KOPT-K1 (cell line): ENCODE measurements at regions not wholly inside any gene's neighbourhood (a gene's known extent, or its start where the extent isn't known, plus 50 kb on each side); places are given as distances from the start of the nearest gene placed in this dataset.
A peak's percentile ranks its signal among the peaks of the same experiment; 100 is the strongest.

Experiments
- H3K27ac ChIP-seq: fragments of 200-600 bp; sonication (generic); 2 replicates; pipeline ENCODE4 v1.5.1; 2016; ENCODE audit warnings: antibody characterized with exemption, mild to moderate bottlenecking, low read depth, low read length; ENCODE audit not compliant: poor library complexity, severe bottlenecking
- H3K36me3 ChIP-seq: fragments of 200-600 bp; sonication (generic); 2 replicates; pipeline ENCODE4 v1.5.1; 2017; ENCODE audit warnings: antibody characterized with exemption, mild to moderate bottlenecking, low read length, moderate library complexity; ENCODE audit not compliant: insufficient read depth
- H3K9me3 ChIP-seq: fragments of 200-600 bp; sonication (generic); 2 replicates; pipeline ENCODE4 v1.5.1; 2017; ENCODE audit warnings: antibody characterized with exemption, low read length, mild to moderate bottlenecking; ENCODE audit not compliant: insufficient read depth, poor library complexity, severe bottlenecking

DNA sequence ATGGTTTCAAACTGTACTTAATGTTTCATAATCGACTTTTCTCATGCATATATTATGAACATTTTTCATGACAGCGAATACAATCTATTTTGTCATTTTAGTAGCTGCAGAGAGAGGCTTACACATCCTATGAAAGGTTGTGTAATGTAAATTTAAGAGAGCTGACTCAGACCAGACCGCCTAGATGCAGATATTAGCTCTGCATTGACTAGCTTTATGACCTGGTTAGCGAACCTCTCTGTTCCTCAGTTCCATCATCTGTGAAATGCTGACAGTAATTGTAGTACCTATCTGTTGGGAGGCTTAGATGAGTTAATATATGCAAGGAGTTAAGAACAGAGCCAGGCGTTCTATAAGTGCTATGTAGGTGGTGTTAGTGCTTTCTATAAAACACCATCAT lies 116.2 kb upstream of the RASGRP1 start:
- H3K27ac ChIP-seq, result no peak overlapping the region
- no peaks in the 10 kb centered on the region for H3K36me3 ChIP-seq
- no peaks in the 10 kb centered on the region for H3K9me3 ChIP-seq

DNA sequence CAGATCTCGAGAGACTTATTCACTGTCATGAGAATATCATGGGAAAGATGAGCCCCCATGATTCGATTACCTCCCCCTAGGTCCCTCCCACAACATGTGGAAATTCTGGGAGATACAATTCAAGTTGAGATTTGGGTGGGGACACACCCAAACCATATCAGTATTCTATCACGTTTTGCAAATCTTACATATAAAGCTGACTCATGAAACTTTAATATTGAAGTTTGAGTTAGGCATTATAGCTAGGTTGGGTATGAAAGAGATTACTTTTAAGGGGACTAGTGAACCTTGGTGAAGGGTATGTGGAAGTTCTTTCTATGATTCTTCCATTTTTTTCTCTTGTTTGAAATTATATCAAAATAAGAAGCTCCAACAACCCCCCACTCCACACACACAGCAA lies 117.7 kb upstream of the RASGRP1 start:
- Histone ChIP-seq H3K27ac (peak overlapping the region; percentile 97), H3K36me3 (no peaks in the 10 kb centered on the region)

DNA sequence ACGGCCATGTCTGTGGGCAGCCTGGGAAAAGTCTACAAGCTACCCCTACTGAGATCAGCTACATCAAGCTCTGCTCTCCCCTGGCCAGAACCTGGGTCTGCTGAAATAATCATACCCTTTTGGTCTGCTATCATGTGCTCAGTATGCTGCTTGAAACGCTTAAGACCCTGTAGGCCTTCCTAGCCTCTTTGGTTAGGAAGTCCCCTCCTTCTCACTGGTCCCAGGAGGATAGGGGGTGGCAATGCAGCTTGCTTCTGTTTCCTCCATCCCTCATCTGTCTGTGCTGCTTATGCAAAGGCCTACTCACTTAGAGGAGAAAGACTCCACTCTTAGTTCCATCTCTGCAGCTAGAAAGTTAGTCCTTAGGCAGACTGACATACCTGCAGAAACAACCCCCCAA lies 118.2 kb upstream of the RASGRP1 start:
- no peaks in the 10 kb centered on the region for H3K9me3 ChIP-seq
- H3K27ac ChIP-seq, result peak overlapping the region; percentile 97
- H3K36me3 ChIP-seq, result no peaks in the 10 kb centered on the region

More for the DNA sequence above, 117.7 kb upstream of the RASGRP1 start:
- no peaks in the 10 kb centered on the region for H3K9me3 ChIP-seq

DNA sequence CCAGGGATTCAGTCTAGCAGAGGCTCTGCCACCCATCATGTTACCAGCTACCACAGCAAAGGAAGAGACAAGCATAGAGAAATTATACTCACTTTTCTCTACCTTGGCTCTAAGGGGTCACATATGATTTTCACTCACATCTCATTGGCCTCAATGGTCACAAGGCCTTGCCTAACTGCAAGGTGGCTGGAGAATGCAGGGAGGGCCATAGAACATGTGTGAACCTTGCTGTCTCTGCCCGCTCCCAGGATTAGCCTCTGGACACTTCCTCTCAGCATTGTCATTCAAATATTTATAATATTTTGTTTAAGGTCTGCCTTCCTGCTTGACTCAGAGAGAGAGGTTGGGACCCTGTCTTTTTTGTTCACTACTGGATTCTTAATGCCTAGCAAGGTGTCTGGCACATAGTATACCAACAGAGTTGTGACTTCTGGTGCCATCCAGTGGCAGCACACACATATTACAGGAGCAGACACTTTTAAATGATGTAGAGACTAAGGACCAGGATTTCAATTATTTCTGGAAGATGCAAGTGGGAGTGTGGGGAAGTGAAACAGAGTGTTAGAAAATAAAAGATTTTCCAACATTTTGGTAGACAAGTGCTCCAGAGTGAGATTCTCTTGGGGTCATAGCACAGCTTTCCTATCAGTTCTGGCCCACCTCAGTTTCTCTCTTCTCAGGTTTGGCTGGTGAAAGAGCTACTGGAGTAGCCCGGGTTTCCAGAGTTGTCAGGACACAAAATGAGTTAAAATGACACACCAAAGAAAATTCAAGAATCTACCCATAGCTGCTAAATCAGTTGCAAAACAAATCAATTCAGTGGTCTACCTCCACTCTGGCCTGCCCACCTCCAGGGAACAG lies 119.0 kb upstream of the RASGRP1 start:
- Histone ChIP-seq H3K9me3 (no peaks in the 10 kb centered on the region), H3K36me3 (no peaks in the 10 kb centered on the region), H3K27ac (peak overlapping the region; percentile 97)

DNA sequence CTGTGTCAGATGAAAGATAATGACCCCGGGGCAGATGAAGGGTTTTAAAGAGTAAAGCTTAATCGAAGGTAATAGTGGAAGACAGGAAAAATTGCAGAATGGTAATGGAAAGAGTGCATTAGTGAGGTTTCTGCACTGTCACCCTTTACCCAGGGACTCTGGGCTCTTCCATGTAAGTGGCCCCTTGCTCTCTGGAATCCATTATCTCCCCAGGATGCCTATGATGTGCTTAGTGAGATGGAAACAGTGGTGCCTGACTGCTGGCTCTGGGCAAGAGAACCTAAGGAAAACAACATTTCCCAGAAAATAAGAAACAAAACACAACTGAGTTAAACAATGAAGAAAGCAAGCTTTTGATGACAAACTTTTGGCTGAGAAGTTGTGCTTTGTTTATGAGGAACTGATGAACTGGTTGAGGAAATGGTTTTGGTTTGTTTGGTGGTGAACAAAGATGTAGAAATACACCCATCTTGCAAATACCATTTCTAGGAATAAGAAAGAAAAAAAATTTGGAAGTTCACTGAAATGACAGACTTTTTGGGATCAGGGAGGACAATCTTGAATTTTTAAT lies 119.9 kb upstream of the RASGRP1 start:
- Histone ChIP-seq H3K27ac (peak overlapping the region; percentile 97), H3K9me3 (no peaks in the 10 kb centered on the region), H3K36me3 (no peaks in the 10 kb centered on the region)

DNA sequence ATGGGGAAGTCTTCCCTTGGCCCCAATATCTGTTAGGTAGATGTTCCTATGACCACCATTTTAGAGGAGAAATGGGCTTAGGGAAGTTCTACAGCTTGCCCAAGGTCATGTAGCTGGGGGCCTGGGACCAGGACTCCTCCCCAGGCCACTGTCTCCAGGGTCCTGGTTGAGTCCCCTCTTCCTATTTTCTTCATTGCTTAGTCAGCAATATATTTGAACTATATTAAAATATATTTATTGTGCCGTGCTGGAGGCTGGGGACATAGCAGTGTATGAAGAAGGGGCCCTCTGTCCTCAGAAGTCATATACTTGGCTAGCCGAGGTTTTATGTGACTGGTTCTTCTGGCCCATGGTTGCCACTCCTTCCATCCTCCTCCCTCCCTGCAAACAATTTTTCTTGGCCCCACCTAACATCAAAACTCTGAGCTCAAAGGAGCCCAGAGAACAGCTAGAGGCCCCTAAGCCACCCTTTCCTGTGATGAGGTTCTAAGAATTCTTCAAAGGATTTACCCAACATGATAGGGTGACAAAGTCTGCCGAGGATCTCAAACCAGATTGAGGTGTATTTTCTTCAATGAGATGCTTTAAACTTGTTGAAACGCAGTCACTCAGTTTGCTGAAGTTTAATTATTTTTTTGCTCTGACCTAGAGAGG lies 121.2 kb upstream of the RASGRP1 start:
- Histone ChIP-seq H3K36me3 (no peaks in the 10 kb centered on the region), H3K27ac (peak overlapping the region; percentile 97), H3K9me3 (no peaks in the 10 kb centered on the region)

DNA sequence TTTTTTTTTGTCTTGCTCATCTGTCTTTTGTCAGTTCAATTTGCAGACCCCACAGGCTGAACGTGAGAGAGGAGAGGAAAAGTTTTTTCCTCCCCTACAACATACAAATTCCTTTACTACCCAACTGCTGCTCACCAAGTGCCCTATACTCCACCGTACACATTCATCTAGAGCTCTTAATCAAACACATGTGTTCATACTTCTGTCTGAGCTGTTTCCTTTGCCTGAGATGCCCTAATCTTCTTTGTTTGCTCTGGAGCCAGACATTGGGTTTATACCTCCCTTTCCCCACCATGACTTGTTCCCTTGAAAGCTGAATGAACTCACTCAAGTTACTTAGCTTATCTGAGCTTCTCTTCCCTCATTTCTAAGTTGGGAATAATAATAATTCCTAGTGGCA lies 122.7 kb upstream of the RASGRP1 start:
- Histone ChIP-seq H3K9me3 (no peaks in the 10 kb centered on the region), H3K36me3 (no peaks in the 10 kb centered on the region), H3K27ac (peak overlapping the region; percentile 97)

DNA sequence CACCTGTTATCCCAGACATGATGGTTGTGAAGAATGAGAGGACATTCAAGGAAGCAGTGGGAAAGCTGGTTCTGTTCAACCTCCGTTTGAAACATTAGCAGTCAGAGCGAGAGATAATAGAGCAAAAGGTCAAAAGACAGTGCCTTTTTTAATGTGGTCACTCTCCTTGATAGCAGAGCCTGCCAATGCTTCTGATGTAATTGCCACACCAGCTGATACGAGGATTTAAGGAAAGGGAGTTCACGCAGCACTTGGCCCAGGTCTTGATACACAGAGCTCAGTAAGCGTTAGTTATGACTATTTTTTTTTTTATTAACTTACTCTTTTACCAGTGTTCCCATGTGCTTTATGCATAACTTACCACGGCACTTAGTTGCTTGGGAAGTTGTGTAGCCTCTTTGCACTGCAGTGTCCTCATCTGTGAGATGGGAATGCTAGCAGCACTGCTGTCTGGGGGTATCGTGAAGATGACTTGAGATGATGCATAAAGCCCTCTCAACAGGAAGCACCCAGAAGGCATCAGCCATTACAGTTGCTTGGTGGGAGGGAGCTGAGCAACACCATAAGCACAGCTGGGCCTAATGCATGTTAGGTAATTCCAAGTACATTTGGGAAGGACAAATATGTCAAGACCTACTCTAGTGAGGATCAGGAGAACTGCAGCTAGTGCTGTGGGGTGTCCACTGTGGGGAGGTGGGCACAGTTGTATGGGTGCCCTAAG lies 123.3 kb upstream of the RASGRP1 start:
- H3K9me3 ChIP-seq, result no peaks in the 10 kb centered on the region
- peak overlapping the region; percentile 97 for H3K27ac ChIP-seq
- no peaks in the 10 kb centered on the region for H3K36me3 ChIP-seq

DNA sequence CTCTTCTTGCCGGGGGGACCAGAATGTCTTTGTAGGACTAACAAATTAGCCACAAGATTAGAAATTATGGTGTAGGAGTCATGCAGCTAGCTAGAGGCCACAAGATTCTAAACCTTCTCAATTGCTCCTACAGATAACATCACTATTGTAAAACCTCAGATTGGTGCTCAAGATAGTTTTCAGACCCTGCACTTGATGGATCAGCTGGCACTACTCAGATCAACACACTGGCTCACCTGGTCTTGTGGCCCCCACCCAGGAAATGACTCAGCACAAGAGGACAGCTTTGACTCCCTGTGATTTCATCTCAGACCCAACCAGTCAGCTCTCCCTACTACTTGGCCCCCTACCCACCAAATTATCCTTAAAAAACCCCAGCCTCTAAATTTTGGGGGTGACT lies 124.1 kb upstream of the RASGRP1 start:
- Histone ChIP-seq H3K36me3 (no peaks in the 10 kb centered on the region), H3K27ac (peak overlapping the region; percentile 97), H3K9me3 (no peaks in the 10 kb centered on the region)

DNA sequence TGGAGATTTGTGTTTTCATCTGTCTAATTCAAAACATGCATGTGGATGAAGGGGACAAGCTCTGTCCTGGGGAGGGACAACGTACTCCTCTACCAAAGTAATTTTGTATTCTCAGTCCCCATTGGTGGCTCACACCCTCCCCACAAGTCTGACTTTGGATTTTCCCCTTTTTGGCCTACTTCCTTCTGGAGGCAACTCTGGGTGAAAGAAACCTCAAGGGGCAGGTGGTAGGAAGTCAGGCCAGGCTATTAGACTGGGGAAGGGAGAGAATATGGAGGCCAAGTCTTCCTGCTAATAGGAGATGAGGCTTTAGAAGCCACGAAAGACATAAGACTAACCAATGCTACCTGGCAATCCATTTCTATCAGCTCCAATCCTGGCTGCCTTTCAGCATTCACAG lies 124.9 kb upstream of the RASGRP1 start:
- Histone ChIP-seq H3K27ac (peak overlapping the region; percentile 53), H3K9me3 (no peaks in the 10 kb centered on the region), H3K36me3 (no peaks in the 10 kb centered on the region)

DNA sequence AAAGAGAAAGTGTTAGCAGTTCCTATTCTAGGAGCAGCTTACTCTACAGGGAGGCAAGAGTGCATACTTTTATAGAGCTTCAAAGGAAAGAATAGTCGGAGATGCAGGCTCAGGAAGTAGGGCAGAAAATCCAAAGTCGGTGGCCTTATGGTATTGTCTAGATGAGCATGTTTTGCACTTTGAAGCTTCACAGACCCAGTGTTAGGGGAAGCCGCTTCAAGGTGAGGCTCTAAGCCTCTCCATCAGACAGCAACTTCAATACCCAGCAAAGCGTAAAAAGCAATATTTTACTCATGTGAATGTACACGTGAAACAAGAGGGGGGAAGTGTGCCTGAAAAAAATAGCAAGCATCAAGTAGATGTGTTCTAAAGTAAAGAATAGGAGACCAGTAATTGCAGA lies 125.6 kb upstream of the RASGRP1 start:
- Histone ChIP-seq H3K27ac (peak overlapping the region; percentile 53), H3K36me3 (no peaks in the 10 kb centered on the region), H3K9me3 (no peaks in the 10 kb centered on the region)

DNA sequence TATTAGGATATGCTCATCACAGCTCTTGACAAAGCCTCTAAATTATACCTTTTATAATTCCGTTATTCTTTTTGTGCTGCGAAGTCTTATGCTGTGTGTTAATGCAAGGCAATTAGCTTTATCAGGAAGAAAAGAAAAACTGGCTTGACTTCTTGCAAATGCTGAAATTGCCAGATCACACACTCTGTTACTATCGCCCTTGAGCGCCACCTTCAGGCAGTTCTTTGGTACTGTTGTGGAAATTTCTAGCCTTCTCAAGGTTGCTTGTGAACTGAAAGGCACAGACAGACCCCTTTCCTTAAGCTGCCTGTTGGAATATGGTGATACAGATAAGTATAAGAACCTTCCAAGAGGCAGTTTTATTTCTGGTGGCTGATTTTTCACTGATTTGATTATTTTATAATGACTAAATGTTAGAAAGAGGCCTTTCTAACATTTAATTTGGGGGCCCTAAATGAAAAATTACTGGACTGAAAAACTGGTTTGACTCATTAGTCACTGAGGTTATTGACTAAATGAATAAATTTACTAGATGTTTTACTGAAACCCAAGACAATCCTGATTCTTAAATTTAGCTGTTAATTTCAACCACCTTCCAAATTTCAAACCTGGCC lies 126.2 kb upstream of the RASGRP1 start:
- Histone ChIP-seq H3K36me3 (no peaks in the 10 kb centered on the region), H3K27ac (peak overlapping the region; percentile 53), H3K9me3 (no peaks in the 10 kb centered on the region)

DNA sequence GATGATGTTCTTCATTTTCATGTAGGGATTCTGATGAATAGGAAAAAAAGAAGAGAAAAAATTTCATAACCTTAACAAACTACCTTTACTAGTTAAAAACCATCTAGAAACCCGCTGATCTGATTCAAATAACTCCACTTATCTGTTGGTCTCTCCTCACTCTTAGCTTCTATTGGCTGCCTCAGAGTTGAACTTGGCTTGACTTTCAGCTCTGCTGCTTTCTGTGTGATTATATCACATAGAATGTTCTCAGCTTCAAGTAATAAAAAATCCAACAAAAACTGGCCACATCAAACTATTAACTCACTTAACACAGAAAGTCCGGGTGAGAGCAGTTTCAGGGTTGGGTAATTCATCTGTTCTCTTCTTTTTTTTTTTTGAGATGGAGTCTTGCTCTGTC lies 126.8 kb upstream of the RASGRP1 start:
- H3K36me3 ChIP-seq, result no peaks in the 10 kb centered on the region
- H3K27ac ChIP-seq, result no peak overlapping the region
- no peaks in the 10 kb centered on the region for H3K9me3 ChIP-seq

DNA sequence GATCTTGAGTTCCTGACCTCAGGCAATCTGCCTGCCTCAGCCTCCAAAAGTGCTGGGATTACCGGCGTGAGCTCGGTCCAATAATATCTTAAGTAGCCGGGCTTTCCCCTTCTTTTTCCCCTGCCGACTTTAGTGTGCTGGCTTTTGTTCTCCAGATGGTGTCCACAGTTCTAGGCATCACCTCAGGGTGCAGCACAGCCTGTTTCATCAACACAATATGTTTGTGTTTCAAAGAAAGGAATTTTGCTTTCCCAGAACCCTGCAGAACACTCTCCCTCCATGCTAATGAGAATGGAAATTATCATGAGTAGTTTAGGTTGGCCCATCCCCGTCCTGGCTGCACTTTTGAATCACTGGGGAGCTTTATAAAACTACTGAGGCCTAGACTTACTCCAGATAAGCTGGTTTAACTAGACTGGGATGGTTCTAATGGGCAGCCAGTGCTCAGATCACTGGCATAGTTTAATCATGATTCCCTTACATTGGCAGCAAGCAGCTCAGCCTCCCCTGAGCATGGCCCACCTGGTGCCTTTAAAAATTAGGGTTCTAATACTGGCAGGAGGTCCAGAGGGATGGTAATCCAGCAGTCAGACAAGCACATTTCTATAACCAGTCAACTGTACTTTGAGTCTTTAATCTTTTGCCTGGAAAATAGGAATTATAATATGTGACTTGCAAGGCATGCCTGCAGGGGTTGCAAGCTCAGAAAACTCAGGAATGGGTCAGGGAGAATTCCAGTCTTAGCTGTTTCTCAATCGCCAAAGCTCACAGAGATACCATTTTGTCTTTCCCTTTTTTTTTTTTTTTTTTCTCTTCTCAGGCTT lies 127.6 kb upstream of the RASGRP1 start:
- Histone ChIP-seq H3K36me3 (no peaks in the 10 kb centered on the region), H3K9me3 (no peaks in the 10 kb centered on the region), H3K27ac (no peak overlapping the region)
